SK-N-SH (cell line): ENCODE measurements at regions not wholly inside any gene's neighbourhood (a gene's known extent, or its start where the extent isn't known, plus 50 kb on each side); places are given as distances from the start of the nearest gene placed in this dataset.

ENCODE experiments used
- CTCF ChIA-PET: fragments of 300-600, 350-600 bp; formaldehyde crosslinking; extraction: SDS; loops from one replicate; lab custom pipeline; 2021; lab: Yijun Ruan, JAX
- POLR2A ChIA-PET: fragments of 350-600 bp; sonication (Branson Sonifier 250); formaldehyde crosslinking; extraction: SDS; loops from one replicate; lab custom pipeline; 2020; ENCODE audit warnings: antibody characterized with exemption, inconsistent platforms; lab: Yijun Ruan, JAX
- DNase-seq: peaks from one replicate; pipeline ENCODE4 v3.0.0; 2012
- H2AFZ ChIP-seq: fragments of 200-600 bp; sonication (generic); 2 replicates; pipeline ENCODE4 v1.8.1; 2016; ENCODE audit warnings: antibody characterized with exemption, mild to moderate bottlenecking, low read depth
- H3F3A ChIP-seq: fragments of 200-600 bp; sonication (generic); replicated peaks from 2 replicates; pipeline ENCODE3; 2016; ENCODE audit warnings: antibody characterized with exemption, mild to moderate bottlenecking; ENCODE audit not compliant: insufficient read depth
- H3K27ac ChIP-seq, 2 experiments: fragments of 200-500 bp in 1 of 2; fragments of 200-600 bp in 1 of 2; sonication (Bioruptor generic) in 1 of 2; sonication (generic), shearing (Covaris generic) in 1 of 2; 2 replicates each; pipeline versions ENCODE4 v1.5.1 to v1.6.1; 2014 to 2016; ENCODE audit warnings: low read depth in 2 of 2, inconsistent platforms in 1 of 2, low read length in 1 of 2, mild to moderate bottlenecking in 1 of 2, mixed read lengths in 1 of 2
- H3K27me3 ChIP-seq: fragments of 200-600 bp; sonication (generic), shearing (Covaris generic); 2 replicates; pipeline ENCODE4 v1.6.1; 2016; ENCODE audit warnings: mixed run types; ENCODE audit not compliant: insufficient read depth
- H3K36me3 ChIP-seq, 2 experiments: fragments of 200-500 bp in 1 of 2; fragments of 200-600 bp in 1 of 2; sonication (Bioruptor generic) in 1 of 2; sonication (generic) in 1 of 2; replicated peaks in 1 of 2; 2 replicates each; pipeline versions ENCODE3 to v1.5.1; 2014 to 2016; ENCODE audit warnings: low read length in 1 of 2, mild to moderate bottlenecking in 1 of 2; ENCODE audit not compliant: insufficient read depth in 2 of 2, control insufficient read depth in 1 of 2
- H3K4me1 ChIP-seq, 2 experiments: fragments of 200-500 bp in 1 of 2; fragments of 200-600 bp in 1 of 2; sonication (Bioruptor generic) in 1 of 2; sonication (generic), shearing (Covaris generic) in 1 of 2; 2 replicates each; pipeline versions ENCODE4 v1.5.1 to v1.6.1; 2014 to 2016; ENCODE audit warnings: low read depth in 1 of 2, low read length in 1 of 2, mixed run types in 1 of 2; ENCODE audit not compliant: insufficient read depth in 2 of 2, control insufficient read depth in 1 of 2
- H3K4me2 ChIP-seq: fragments of 200-600 bp; sonication (generic), shearing (Covaris generic); 2 replicates; pipeline ENCODE4 v1.6.1; 2017; ENCODE audit warnings: mixed run types
- H3K4me3 ChIP-seq, 2 experiments: fragments of 200-500 bp in 1 of 2; fragments of 200-600 bp in 1 of 2; sonication (Bioruptor generic) in 1 of 2; sonication (generic), shearing (Covaris generic) in 1 of 2; 2 replicates each; pipeline versions ENCODE4 v1.5.1 to v1.8.1; 2014 to 2016; ENCODE audit warnings: low read depth in 2 of 2, inconsistent platforms in 1 of 2, low read length in 1 of 2, mild to moderate bottlenecking in 1 of 2, mixed read lengths in 1 of 2, moderate library complexity in 1 of 2
- H3K79me2 ChIP-seq: fragments of 200-600 bp; sonication (generic); 2 replicates; pipeline ENCODE4 v1.8.1; 2017; ENCODE audit warnings: mild to moderate bottlenecking; ENCODE audit not compliant: insufficient read depth
- H3K9ac ChIP-seq: fragments of 200-600 bp; sonication (generic); 2 replicates; pipeline ENCODE4 v1.6.1; 2017; ENCODE audit warnings: mixed run types
- H3K9me2 ChIP-seq: fragments of 200-600 bp; sonication (generic); 2 replicates; pipeline ENCODE4 v1.6.1; 2017; ENCODE audit warnings: mixed run types
- H3K9me3 ChIP-seq: fragments of 200-600 bp; sonication (generic); 2 replicates; pipeline ENCODE4 v1.6.1; 2017; ENCODE audit warnings: mixed run types, mild to moderate bottlenecking, moderate library complexity
- H4K20me1 ChIP-seq: fragments of 200-600 bp; sonication (generic); 2 replicates; pipeline ENCODE4 v1.6.1; 2017; ENCODE audit warnings: mild to moderate bottlenecking, mixed run types; ENCODE audit not compliant: insufficient read depth
- ELF1 ChIP-seq: IDR thresholded peaks from 2 replicates; pipeline ENCODE4 v1.4.0; 2012
- GABPA ChIP-seq: IDR thresholded peaks from 2 replicates; pipeline ENCODE4 v1.4.0; 2012; ENCODE audit warnings: low read depth, mild to moderate bottlenecking
- GATA2 ChIP-seq: sonication (generic); formaldehyde crosslinking; IDR thresholded peaks from 2 replicates; pipeline ENCODE4 v1.5.0; 2020; ENCODE audit warnings: mild to moderate bottlenecking, missing genetic modification reagents
- JUND ChIP-seq: IDR thresholded peaks from 2 replicates; pipeline ENCODE4 v1.4.0; 2012
- MEF2A ChIP-seq: IDR thresholded peaks from 2 replicates; pipeline ENCODE4 v1.4.0; 2012; ENCODE audit warnings: low read depth, borderline replicate concordance
- RAD21 ChIP-seq: IDR thresholded peaks from 2 replicates; pipeline ENCODE4 v1.6.1; 2012; ENCODE audit warnings: mild to moderate bottlenecking, low read length
- RXRA ChIP-seq: IDR thresholded peaks from 2 replicates; pipeline ENCODE4 v1.4.0; 2012; ENCODE audit warnings: low read depth, mild to moderate bottlenecking, borderline replicate concordance
- SMC3 ChIP-seq: IDR thresholded peaks from 2 replicates; pipeline ENCODE4 v1.6.1; 2012; ENCODE audit warnings: low read depth, low read length, improper control_type of control experiment
- YY1 ChIP-seq: IDR thresholded peaks from 2 replicates; pipeline ENCODE4 v1.4.0; 2012; ENCODE audit warnings: low read depth, mild to moderate bottlenecking
- ZBTB33 ChIP-seq: IDR thresholded peaks from 2 replicates; pipeline ENCODE4 v1.4.0; 2012; ENCODE audit warnings: low read depth, borderline replicate concordance
- WGBS: methylation state at CpG from one replicate; pipeline ENCODE4 v1.1.6; 2017; ENCODE audit warnings: low lambda C conversion rate; 5-methylcytosine and 5-hydroxymethylcytosine counted together
- TF ChIP-seq, protein P1 (sequence below): fragments of 200-600 bp; sonication (generic); IDR thresholded peaks from 2 replicates; pipeline ENCODE4 v1.6.1; 2017; ENCODE audit warnings: antibody characterized with exemption, mild to moderate bottlenecking, moderate library complexity

DNA sequence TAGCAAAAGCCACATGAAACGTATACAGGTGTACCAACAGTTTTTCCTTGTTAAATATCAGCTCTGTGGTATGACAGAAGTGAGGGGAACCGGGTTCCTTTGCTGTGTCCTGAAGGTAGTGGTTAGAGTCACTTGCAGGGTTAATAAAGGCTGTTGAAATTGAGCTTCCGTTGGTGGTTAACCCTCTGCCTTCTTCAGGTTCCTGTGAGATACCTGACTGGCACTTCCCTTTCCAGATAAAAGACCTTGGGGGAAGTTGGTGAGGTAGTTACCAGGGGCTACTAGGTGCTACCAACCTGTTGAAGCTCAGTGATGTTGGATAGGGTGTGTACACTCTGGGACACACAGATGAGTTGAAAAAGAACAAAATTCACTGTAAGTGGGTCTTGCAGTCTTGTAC is 384.1 kb downstream of the GATA3 start:
- POLR2A ChIA-PET: no interaction called here
- Histone ChIP-seq H3F3A (no peaks in the 10 kb centered on the region), H3K4me2 (no peak overlapping the region), H3K4me3 (no peak overlapping the region)
- WGBS: 13% methylated on average over 3 of the region's 3 CpGs
- TF ChIP-seq, protein P1, sequence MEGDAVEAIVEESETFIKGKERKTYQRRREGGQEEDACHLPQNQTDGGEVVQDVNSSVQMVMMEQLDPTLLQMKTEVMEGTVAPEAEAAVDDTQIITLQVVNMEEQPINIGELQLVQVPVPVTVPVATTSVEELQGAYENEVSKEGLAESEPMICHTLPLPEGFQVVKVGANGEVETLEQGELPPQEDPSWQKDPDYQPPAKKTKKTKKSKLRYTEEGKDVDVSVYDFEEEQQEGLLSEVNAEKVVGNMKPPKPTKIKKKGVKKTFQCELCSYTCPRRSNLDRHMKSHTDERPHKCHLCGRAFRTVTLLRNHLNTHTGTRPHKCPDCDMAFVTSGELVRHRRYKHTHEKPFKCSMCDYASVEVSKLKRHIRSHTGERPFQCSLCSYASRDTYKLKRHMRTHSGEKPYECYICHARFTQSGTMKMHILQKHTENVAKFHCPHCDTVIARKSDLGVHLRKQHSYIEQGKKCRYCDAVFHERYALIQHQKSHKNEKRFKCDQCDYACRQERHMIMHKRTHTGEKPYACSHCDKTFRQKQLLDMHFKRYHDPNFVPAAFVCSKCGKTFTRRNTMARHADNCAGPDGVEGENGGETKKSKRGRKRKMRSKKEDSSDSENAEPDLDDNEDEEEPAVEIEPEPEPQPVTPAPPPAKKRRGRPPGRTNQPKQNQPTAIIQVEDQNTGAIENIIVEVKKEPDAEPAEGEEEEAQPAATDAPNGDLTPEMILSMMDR: no peak
- TF ChIP-seq RXRA: no peak
- no peak for TF ChIP-seq GABPA
- TF ChIP-seq, all 33 proteins: peak for 0
- H3K36me3 ChIP-seq: no peaks in the 10 kb centered on the region
- H3K9me2 ChIP-seq: no peaks in the 10 kb centered on the region
- H2AFZ ChIP-seq: no peak overlapping the region
- no peak overlapping the region for H3K27ac ChIP-seq
- H3K9me3 ChIP-seq: no peaks in the 10 kb centered on the region
- no peak overlapping the region for H3K9ac ChIP-seq
- CTCF ChIA-PET: no interaction called here
- H3K4me1 ChIP-seq: no peaks in the 10 kb centered on the region
- H4K20me1 ChIP-seq: no peaks in the 10 kb centered on the region
- DNase-seq: no peak
- no peaks in the 10 kb centered on the region for H3K79me2 ChIP-seq
- H3K27me3 ChIP-seq: no peaks in the 10 kb centered on the region; the same call in 1 of the 2 replicates

DNA sequence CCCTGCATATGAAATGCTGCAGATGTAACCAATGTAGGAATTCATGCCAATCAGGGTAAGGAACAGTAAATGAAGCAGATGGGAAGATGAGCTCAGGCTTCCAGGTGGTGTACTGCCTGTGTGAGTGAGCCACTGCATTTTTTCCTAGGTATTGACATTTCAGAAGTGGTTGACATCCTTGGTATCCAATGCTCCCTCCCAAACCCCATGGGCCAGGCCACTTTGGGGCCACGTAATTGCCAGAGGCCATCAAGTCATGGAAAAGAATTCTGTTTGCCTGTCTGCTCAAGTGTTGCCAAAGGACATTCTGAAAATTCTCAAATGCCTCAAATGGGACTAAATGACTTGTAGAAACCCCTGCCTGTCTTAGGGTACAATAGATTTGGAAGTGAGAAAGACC is 384.6 kb downstream of the GATA3 start:
- no peak for DNase-seq
- Histone ChIP-seq H3K9me3 (no peaks in the 10 kb centered on the region), H3K4me1 (no peaks in the 10 kb centered on the region; a peak in 1 of 4 replicates), H3K9me2 (no peaks in the 10 kb centered on the region), H2AFZ (no peak overlapping the region), H3K9ac (no peak overlapping the region), H3K27me3 (no peaks in the 10 kb centered on the region; the same call in 1 of the 2 replicates), H3K4me2 (no peak overlapping the region), H3F3A (no peaks in the 10 kb centered on the region), H3K4me3 (no peak overlapping the region), H3K27ac (no peak overlapping the region), H3K79me2 (no peaks in the 10 kb centered on the region), H4K20me1 (no peaks in the 10 kb centered on the region), H3K36me3 (no peaks in the 10 kb centered on the region)
- POLR2A ChIA-PET: no interaction called here
- TF ChIP-seq YY1: no peak
- no peak for TF ChIP-seq GATA2 (CRISPR knock-in tag)
- no peak for TF ChIP-seq MEF2A
- TF ChIP-seq JUND: no peak
- WGBS: no CpG with 5 or more reads among the region's 1 CpG
- CTCF ChIA-PET: no interaction called here

GRCh38 chr10:8444630-8445029 is 390.1 kb downstream of the GATA3 start:
- H3K9me3 ChIP-seq: no peaks in the 10 kb centered on the region
- H3K4me1 ChIP-seq: peaks cover 0 to 8% of the 10 kb centered on the region in 2 experiments; a peak in 2 of 4 replicates
- TF ChIP-seq RAD21 (peak; percentile 70), GATA2 (CRISPR knock-in tag) (peak; percentile 25; the same call in 1 of the 2 replicates), ELF1 (no peak), ZBTB33 (no peak), SMC3 (peak; percentile 45; the same call in 1 of the 2 replicates)
- TF ChIP-seq, protein P1: peak; percentile 28; the same call in 1 of the 2 replicates
- TF ChIP-seq, all 33 proteins: peak for 4
- no peaks in the 10 kb centered on the region for H3F3A ChIP-seq
- H3K27ac ChIP-seq: peak overlapping the region in 1 of 2 experiments; percentile 78; a peak in 1 of 4 replicates
- H3K4me2 ChIP-seq: no peak overlapping the region
- H2AFZ ChIP-seq: no peak overlapping the region
- CTCF ChIA-PET: interaction anchor here (0.6 to 1.8 kb wide), 9 partner anchors 9 to 379 kb away, joined by 3 to 6 read pairs (median 4); no protein-coding TSS in a partner anchor
- H4K20me1 ChIP-seq: no peaks in the 10 kb centered on the region
- H3K9ac ChIP-seq: no peak overlapping the region
- 11% methylated on average over 7 of the region's 7 CpGs for WGBS
- H3K4me3 ChIP-seq: no peak overlapping the region
- POLR2A ChIA-PET: interaction anchor here (1.0 kb wide), 1 partner anchor 196 kb away, joined by 3 read pairs; no protein-coding TSS in a partner anchor
- no peaks in the 10 kb centered on the region for H3K79me2 ChIP-seq
- no peaks in the 10 kb centered on the region for H3K36me3 ChIP-seq
- no peaks in the 10 kb centered on the region for H3K9me2 ChIP-seq
- H3K27me3 ChIP-seq: no peaks in the 10 kb centered on the region; the same call in 1 of the 2 replicates
- DNase-seq: peak; percentile 75
